ENCODE measurements at regions not wholly inside any gene's neighbourhood (a gene's known extent, or its start where the extent isn't known, plus 50 kb on each side); places are given as distances from the start of the nearest gene placed in this dataset.

DNA sequence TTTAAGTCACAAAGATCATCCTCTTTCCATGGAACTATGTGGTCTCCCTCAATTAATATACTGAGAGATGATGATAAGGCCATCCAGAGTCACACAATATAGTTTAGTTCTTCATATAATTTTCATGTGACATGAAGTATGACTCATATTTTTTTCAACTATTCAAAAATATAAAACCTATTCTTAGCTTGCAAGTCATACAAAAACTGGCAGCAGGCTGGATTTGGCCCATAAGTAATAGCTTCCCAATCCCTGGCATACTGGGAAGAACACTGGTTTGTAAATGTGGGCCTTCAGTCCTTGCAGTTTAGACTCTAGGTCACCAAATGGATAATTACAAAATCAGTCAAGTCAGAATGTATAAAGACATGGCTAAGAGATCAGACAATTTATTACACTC, 356.6 kb downstream of the PPP1R3A start:
- no peak for TF ChIP-seq ELF4 (CRISPR knock-in tag; IDR thresholded peaks at IDR 0.05; ENCODE audit: low read depth)
- no peak for TF ChIP-seq ESRRA (CRISPR knock-in tag; IDR thresholded peaks at IDR 0.05; ENCODE audit: borderline replicate concordance)
- TF ChIP-seq, protein P1, sequence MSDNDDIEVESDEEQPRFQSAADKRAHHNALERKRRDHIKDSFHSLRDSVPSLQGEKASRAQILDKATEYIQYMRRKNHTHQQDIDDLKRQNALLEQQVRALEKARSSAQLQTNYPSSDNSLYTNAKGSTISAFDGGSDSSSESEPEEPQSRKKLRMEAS (CRISPR knock-in tag; IDR thresholded peaks at IDR 0.05): no peak
- TF ChIP-seq FOXP1 (CRISPR knock-in tag; IDR thresholded peaks at IDR 0.05; ENCODE audit: borderline replicate concordance): no peak
- TF ChIP-seq ZNF671 (CRISPR knock-in tag; IDR thresholded peaks at IDR 0.05): no peak
- no peak for TF ChIP-seq NR2C2 (CRISPR knock-in tag; IDR thresholded peaks at IDR 0.05)
- no peak for TF ChIP-seq TCF7 (CRISPR knock-in tag; IDR thresholded peaks at IDR 0.05; ENCODE audit: low read depth)
- TF ChIP-seq, protein P2, sequence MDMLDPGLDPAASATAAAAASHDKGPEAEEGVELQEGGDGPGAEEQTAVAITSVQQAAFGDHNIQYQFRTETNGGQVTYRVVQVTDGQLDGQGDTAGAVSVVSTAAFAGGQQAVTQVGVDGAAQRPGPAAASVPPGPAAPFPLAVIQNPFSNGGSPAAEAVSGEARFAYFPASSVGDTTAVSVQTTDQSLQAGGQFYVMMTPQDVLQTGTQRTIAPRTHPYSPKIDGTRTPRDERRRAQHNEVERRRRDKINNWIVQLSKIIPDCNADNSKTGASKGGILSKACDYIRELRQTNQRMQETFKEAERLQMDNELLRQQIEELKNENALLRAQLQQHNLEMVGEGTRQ (CRISPR knock-in tag; IDR thresholded peaks at IDR 0.05): no peak
- TF ChIP-seq, protein P3, sequence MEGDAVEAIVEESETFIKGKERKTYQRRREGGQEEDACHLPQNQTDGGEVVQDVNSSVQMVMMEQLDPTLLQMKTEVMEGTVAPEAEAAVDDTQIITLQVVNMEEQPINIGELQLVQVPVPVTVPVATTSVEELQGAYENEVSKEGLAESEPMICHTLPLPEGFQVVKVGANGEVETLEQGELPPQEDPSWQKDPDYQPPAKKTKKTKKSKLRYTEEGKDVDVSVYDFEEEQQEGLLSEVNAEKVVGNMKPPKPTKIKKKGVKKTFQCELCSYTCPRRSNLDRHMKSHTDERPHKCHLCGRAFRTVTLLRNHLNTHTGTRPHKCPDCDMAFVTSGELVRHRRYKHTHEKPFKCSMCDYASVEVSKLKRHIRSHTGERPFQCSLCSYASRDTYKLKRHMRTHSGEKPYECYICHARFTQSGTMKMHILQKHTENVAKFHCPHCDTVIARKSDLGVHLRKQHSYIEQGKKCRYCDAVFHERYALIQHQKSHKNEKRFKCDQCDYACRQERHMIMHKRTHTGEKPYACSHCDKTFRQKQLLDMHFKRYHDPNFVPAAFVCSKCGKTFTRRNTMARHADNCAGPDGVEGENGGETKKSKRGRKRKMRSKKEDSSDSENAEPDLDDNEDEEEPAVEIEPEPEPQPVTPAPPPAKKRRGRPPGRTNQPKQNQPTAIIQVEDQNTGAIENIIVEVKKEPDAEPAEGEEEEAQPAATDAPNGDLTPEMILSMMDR (IDR thresholded peaks at IDR 0.05): no peak
- TF ChIP-seq, protein P4, sequence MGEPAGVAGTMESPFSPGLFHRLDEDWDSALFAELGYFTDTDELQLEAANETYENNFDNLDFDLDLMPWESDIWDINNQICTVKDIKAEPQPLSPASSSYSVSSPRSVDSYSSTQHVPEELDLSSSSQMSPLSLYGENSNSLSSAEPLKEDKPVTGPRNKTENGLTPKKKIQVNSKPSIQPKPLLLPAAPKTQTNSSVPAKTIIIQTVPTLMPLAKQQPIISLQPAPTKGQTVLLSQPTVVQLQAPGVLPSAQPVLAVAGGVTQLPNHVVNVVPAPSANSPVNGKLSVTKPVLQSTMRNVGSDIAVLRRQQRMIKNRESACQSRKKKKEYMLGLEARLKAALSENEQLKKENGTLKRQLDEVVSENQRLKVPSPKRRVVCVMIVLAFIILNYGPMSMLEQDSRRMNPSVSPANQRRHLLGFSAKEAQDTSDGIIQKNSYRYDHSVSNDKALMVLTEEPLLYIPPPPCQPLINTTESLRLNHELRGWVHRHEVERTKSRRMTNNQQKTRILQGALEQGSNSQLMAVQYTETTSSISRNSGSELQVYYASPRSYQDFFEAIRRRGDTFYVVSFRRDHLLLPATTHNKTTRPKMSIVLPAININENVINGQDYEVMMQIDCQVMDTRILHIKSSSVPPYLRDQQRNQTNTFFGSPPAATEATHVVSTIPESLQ (CRISPR knock-in tag; IDR thresholded peaks at IDR 0.05): no peak
- no peak for TF ChIP-seq ZNF138 (CRISPR knock-in tag; conservative IDR thresholded peaks at IDR 0.05)

Data from WTC11 (cell line).